Trophoblast cell (in vitro differentiated cells and primary cell): ENCODE measurements at regions not wholly inside any gene's neighbourhood (a gene's known extent, or its start where the extent isn't known, plus 50 kb on each side); places are given as distances from the start of the nearest gene placed in this dataset.

Source experiments
- DNase-seq, 2 donors: peaks; one replicate each; pipeline ENCODE4 v3.0.0-alpha.2; 2016
- H2AFZ ChIP-seq: 2 replicates; pipeline ENCODE4 v1.6.1; 2013; ENCODE audit warnings: low read length, moderate library complexity, mild to moderate bottlenecking; ENCODE audit not compliant: insufficient read depth, poor library complexity
- H2AK5ac ChIP-seq: 2 replicates; pipeline ENCODE4 v1.6.1; 2013; ENCODE audit warnings: mild to moderate bottlenecking, low read length
- H2BK120ac ChIP-seq: 2 replicates; pipeline ENCODE4 v1.6.1; 2013; ENCODE audit warnings: low read length, mild to moderate bottlenecking, moderate library complexity; ENCODE audit not compliant: insufficient read depth, poor library complexity
- H2BK12ac ChIP-seq: 2 replicates; pipeline ENCODE4 v1.6.1; 2013; ENCODE audit warnings: mild to moderate bottlenecking, low read length, moderate library complexity
- H2BK5ac ChIP-seq: 2 replicates; pipeline ENCODE4 v1.6.1; 2013; ENCODE audit warnings: low read length, low read depth, moderate library complexity, mild to moderate bottlenecking; ENCODE audit not compliant: poor library complexity
- H3K14ac ChIP-seq: 2 replicates; pipeline ENCODE4 v1.6.1; 2013; ENCODE audit warnings: mild to moderate bottlenecking, low read length
- H3K18ac ChIP-seq: 2 replicates; pipeline ENCODE4 v1.6.1; 2013; ENCODE audit warnings: mild to moderate bottlenecking, low read length
- H3K23ac ChIP-seq: 2 replicates; pipeline ENCODE4 v1.6.1; 2013; ENCODE audit warnings: low read length
- H3K27ac ChIP-seq: 2 replicates; pipeline ENCODE4 v1.5.1; 2013; ENCODE audit warnings: low read depth, mild to moderate bottlenecking, inconsistent platforms, low read length, moderate library complexity
- H3K27me3 ChIP-seq: 2 replicates; pipeline ENCODE4 v1.6.1; 2013; ENCODE audit warnings: inconsistent platforms, mild to moderate bottlenecking, low read length, moderate library complexity; ENCODE audit not compliant: insufficient read depth
- H3K36me3 ChIP-seq, 2 experiments: 1 replicate in 1 of 2; 2 replicates in 1 of 2; pipeline ENCODE4 v1.6.1; 2013; ENCODE audit warnings: low read length in 2 of 2, mild to moderate bottlenecking in 2 of 2, moderate library complexity in 1 of 2; ENCODE audit not compliant: insufficient read depth in 2 of 2, control insufficient read depth in 1 of 2
- H3K4ac ChIP-seq: 2 replicates; pipeline ENCODE4 v1.6.1; 2013; ENCODE audit warnings: low read depth, mild to moderate bottlenecking, low read length, moderate library complexity
- H3K4me1 ChIP-seq, 2 experiments: 1 replicate in 1 of 2; 2 replicates in 1 of 2; pipeline ENCODE4 v1.6.1; 2013; ENCODE audit warnings: low read length in 2 of 2, mild to moderate bottlenecking in 2 of 2, moderate library complexity in 1 of 2; ENCODE audit not compliant: insufficient read depth in 2 of 2, control insufficient read depth in 1 of 2
- H3K4me2 ChIP-seq: 2 replicates; pipeline ENCODE4 v1.6.1; 2013; ENCODE audit warnings: inconsistent platforms, mild to moderate bottlenecking, low read length, moderate library complexity
- H3K4me3 ChIP-seq: 2 replicates; pipeline ENCODE4 v1.5.1; 2013; ENCODE audit warnings: mild to moderate bottlenecking, low read depth, low read length, inconsistent platforms
- H3K79me1 ChIP-seq: one replicate; pipeline ENCODE4 v1.6.1; 2013; ENCODE audit warnings: low read length
- H3K79me2 ChIP-seq: 2 replicates; pipeline ENCODE4 v1.6.1; 2013; ENCODE audit warnings: low read length, mild to moderate bottlenecking; ENCODE audit not compliant: control insufficient read depth, insufficient read depth, poor library complexity
- H3K9ac ChIP-seq: 2 replicates; pipeline ENCODE4 v1.6.1; 2013; ENCODE audit warnings: mild to moderate bottlenecking, low read length
- H3K9me3 ChIP-seq: 2 replicates; pipeline ENCODE4 v1.6.1; 2013; ENCODE audit warnings: low read depth, mild to moderate bottlenecking, control low read depth, inconsistent platforms, low read length; ENCODE audit not compliant: insufficient read depth
- H4K12ac ChIP-seq: 2 replicates; pipeline ENCODE4 v1.6.1; 2013; ENCODE audit warnings: low read depth, mild to moderate bottlenecking, low read length, moderate library complexity
- H4K8ac ChIP-seq: 2 replicates; pipeline ENCODE4 v1.6.1; 2013; ENCODE audit warnings: low read depth, mild to moderate bottlenecking, low read length, moderate library complexity
- H4K91ac ChIP-seq: one replicate; pipeline ENCODE4 v1.6.1; 2013; ENCODE audit warnings: low read depth, mild to moderate bottlenecking, low read length, moderate library complexity
- WGBS: extraction: QIAGEN DNeasy Blood & Tissue Kit; methylation state at CpG from one replicate; pipeline ENCODE4 v1.1.7; 2013; ENCODE audit warnings: missing lambda C conversion rate; ENCODE audit not compliant: insufficient read length, insufficient coverage; ENCODE audit errors: extremely low coverage; 5-methylcytosine and 5-hydroxymethylcytosine counted together

GRCh38 chr11:19607656-19608360 lies 104.8 kb upstream of the NAV2 start:
- Histone ChIP-seq H3K79me2 (no peaks in the 10 kb centered on the region), H3K4me2 (no peak overlapping the region), H3K18ac (no peak overlapping the region), H2BK5ac (no peak overlapping the region), H3K9me3 (peaks cover 7% of the 10 kb centered on the region), H4K8ac (no peak overlapping the region), H4K12ac (no peak overlapping the region), H3K4me1 (no peaks in the 10 kb centered on the region), H3K23ac (no peak overlapping the region), H2BK120ac (no peak overlapping the region), H3K4ac (no peak overlapping the region), H3K4me3 (no peak overlapping the region), H3K36me3 (no peaks in the 10 kb centered on the region), H3K27me3 (no peaks in the 10 kb centered on the region), H3K79me1 (no peaks in the 10 kb centered on the region), H3K14ac (no peak overlapping the region), H2BK12ac (no peak overlapping the region), H2AK5ac (no peak overlapping the region), H2AFZ (no peak overlapping the region), H3K27ac (no peak overlapping the region), H3K9ac (no peak overlapping the region), H4K91ac (no peak overlapping the region)
- no CpG with 5 or more reads among the region's 5 CpGs for WGBS
- no peak for DNase-seq

GRCh38 chr11:19606856-19607655 lies 105.6 kb upstream of the NAV2 start:
- no peak overlapping the region for H3K9ac ChIP-seq
- H3K14ac ChIP-seq = no peak overlapping the region
- H3K23ac ChIP-seq = no peak overlapping the region
- no peak overlapping the region for H3K4ac ChIP-seq
- H3K4me3 ChIP-seq = no peak overlapping the region
- no peak overlapping the region for H2AK5ac ChIP-seq
- H3K79me1 ChIP-seq = no peaks in the 10 kb centered on the region
- no peak overlapping the region for H3K18ac ChIP-seq
- H3K4me2 ChIP-seq = no peak overlapping the region
- no peak overlapping the region for H4K8ac ChIP-seq
- no peaks in the 10 kb centered on the region for H3K4me1 ChIP-seq
- no peak overlapping the region for H2BK12ac ChIP-seq
- no peak overlapping the region for H4K12ac ChIP-seq
- H2AFZ ChIP-seq = no peak overlapping the region
- no peaks in the 10 kb centered on the region for H3K79me2 ChIP-seq
- WGBS = no CpG with 5 or more reads among the region's 5 CpGs
- no peaks in the 10 kb centered on the region for H3K27me3 ChIP-seq
- H2BK120ac ChIP-seq = no peak overlapping the region
- H3K27ac ChIP-seq = no peak overlapping the region
- DNase-seq = no peak
- no peak overlapping the region for H4K91ac ChIP-seq
- H3K36me3 ChIP-seq = no peaks in the 10 kb centered on the region
- no peak overlapping the region for H2BK5ac ChIP-seq
- peaks cover 7% of the 10 kb centered on the region for H3K9me3 ChIP-seq

- H3K36me3 ChIP-seq = no peaks in the 10 kb centered on the region
- no peak overlapping the region for H4K91ac ChIP-seq
- H3K4me3 ChIP-seq = no peak overlapping the region
- H2BK120ac ChIP-seq = no peak overlapping the region
- H3K4me1 ChIP-seq = no peaks in the 10 kb centered on the region
- H3K14ac ChIP-seq = no peak overlapping the region
- no peak overlapping the region for H2BK12ac ChIP-seq
- no peak overlapping the region for H2BK5ac ChIP-seq
- H3K27me3 ChIP-seq = no peaks in the 10 kb centered on the region
- H3K4ac ChIP-seq = no peak overlapping the region
- H3K79me2 ChIP-seq = no peaks in the 10 kb centered on the region
- H3K18ac ChIP-seq = no peak overlapping the region
- H3K79me1 ChIP-seq = no peaks in the 10 kb centered on the region
- peaks cover 1% of the 10 kb centered on the region for H3K9me3 ChIP-seq
- no peak overlapping the region for H4K8ac ChIP-seq
- no peak overlapping the region for H2AFZ ChIP-seq
- H4K12ac ChIP-seq = no peak overlapping the region
- no peak for DNase-seq
- no peak overlapping the region for H3K9ac ChIP-seq
- H2AK5ac ChIP-seq = no peak overlapping the region
- H3K23ac ChIP-seq = no peak overlapping the region
- no peak overlapping the region for H3K4me2 ChIP-seq
- WGBS = no CpG with 5 or more reads among the region's 8 CpGs
- H3K27ac ChIP-seq = no peak overlapping the region
Measured at GRCh38 chr11:19605520-19606371, 106.9 kb upstream of the NAV2 start.

- Histone ChIP-seq H4K12ac (no peak overlapping the region), H3K79me1 (no peaks in the 10 kb centered on the region), H3K4me3 (no peak overlapping the region), H3K36me3 (no peaks in the 10 kb centered on the region), H3K27ac (no peak overlapping the region), H2AFZ (no peak overlapping the region), H3K4me2 (no peak overlapping the region), H3K27me3 (no peaks in the 10 kb centered on the region), H2BK12ac (no peak overlapping the region), H2AK5ac (no peak overlapping the region), H3K9me3 (peaks cover 1% of the 10 kb centered on the region), H4K8ac (no peak overlapping the region), H3K14ac (no peak overlapping the region), H4K91ac (no peak overlapping the region), H3K4me1 (no peaks in the 10 kb centered on the region), H3K4ac (no peak overlapping the region), H3K9ac (no peak overlapping the region), H2BK120ac (no peak overlapping the region), H3K18ac (no peak overlapping the region), H2BK5ac (no peak overlapping the region), H3K23ac (no peak overlapping the region), H3K79me2 (no peaks in the 10 kb centered on the region)
- no peak for DNase-seq
- no CpG with 5 or more reads among the region's 2 CpGs for WGBS
Measured at GRCh38 chr11:19604679-19605375, 107.8 kb upstream of the NAV2 start.
